OCI-LY7 (cell line): ENCODE measurements at regions not wholly inside any gene's neighbourhood (a gene's known extent, or its start where the extent isn't known, plus 50 kb on each side); places are given as distances from the start of the nearest gene placed in this dataset.

Source experiments
- EZH2phosphoT487 ChIP-seq: fragments of 200-600 bp; sonication (generic); IDR thresholded peaks from 2 replicates; pipeline ENCODE4 v1.6.1; 2018; ENCODE audit warnings: low read depth, borderline replicate concordance, mild to moderate bottlenecking, mixed run types, antibody characterized with exemption, low read length, moderate library complexity, mixed read lengths
- TF ChIP-seq, protein P1 (sequence below): fragments of 200-600 bp; sonication (generic); conservative IDR thresholded peaks from 2 replicates; pipeline ENCODE4 v1.5.1; 2014; ENCODE audit warnings: mild to moderate bottlenecking, antibody characterized with exemption, low read length, moderate library complexity, mixed read lengths

DNA sequence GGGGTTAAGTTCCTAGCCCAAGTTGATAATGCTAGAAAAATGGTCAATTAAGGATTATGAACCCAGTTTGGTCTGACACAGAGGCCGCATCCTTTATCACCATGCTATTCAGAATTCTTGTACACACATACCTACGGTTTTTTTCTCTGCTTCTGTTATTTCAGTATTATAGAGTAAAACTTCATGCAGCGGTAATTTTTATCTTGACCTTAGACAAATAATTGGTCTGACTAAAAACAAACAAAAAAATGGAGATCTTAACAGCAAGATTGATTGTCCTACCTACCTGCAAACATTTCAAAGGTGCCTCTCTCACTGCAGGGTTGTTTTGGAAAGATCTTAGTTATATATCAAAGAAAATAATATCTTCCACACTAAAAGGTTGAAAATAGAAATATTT lies 201.9 kb upstream of the PRICKLE1 start:
- TF ChIP-seq, protein P1, sequence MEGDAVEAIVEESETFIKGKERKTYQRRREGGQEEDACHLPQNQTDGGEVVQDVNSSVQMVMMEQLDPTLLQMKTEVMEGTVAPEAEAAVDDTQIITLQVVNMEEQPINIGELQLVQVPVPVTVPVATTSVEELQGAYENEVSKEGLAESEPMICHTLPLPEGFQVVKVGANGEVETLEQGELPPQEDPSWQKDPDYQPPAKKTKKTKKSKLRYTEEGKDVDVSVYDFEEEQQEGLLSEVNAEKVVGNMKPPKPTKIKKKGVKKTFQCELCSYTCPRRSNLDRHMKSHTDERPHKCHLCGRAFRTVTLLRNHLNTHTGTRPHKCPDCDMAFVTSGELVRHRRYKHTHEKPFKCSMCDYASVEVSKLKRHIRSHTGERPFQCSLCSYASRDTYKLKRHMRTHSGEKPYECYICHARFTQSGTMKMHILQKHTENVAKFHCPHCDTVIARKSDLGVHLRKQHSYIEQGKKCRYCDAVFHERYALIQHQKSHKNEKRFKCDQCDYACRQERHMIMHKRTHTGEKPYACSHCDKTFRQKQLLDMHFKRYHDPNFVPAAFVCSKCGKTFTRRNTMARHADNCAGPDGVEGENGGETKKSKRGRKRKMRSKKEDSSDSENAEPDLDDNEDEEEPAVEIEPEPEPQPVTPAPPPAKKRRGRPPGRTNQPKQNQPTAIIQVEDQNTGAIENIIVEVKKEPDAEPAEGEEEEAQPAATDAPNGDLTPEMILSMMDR: no peak
- TF ChIP-seq EZH2phosphoT487: no peak
